HG02852 (cell line): ENCODE measurements at regions not wholly inside any gene's neighbourhood (a gene's known extent, or its start where the extent isn't known, plus 50 kb on each side); places are given as distances from the start of the nearest gene placed in this dataset.
"Not testable (repeated sequence)": the region's sequence is repeated elsewhere in the genome, so short reads cannot be mapped to it uniquely, and the experiment has no call there.

Experiments
- ATAC-seq: cut with Tn5 transposase; IDR thresholded peaks from one replicate; pipeline ENCODE4 v1.9.1; 2021; ENCODE audit warnings: mild to moderate bottlenecking, moderate library complexity; ENCODE audit not compliant: unreplicated experiment

- ATAC-seq: not testable (repeated sequence)
Observed at GRCh38 chr2:144901386-144901785, 381.5 kb upstream of the ZEB2 start.

- ATAC-seq: no peak
Observed at GRCh38 chr2:144896341-144896740, 376.4 kb upstream of the ZEB2 start.

GRCh38 chr2:144894612-144895599 is 375.0 kb upstream of the ZEB2 start:
- no peak for ATAC-seq

GRCh38 chr2:144893464-144893863 is 373.5 kb upstream of the ZEB2 start:
- ATAC-seq: no peak

- ATAC-seq: no peak
Observed at GRCh38 chr2:144890828-144891227, 370.9 kb upstream of the ZEB2 start.

GRCh38 chr2:144889348-144889747 is 369.4 kb upstream of the ZEB2 start:
- ATAC-seq: no peak

- no peak for ATAC-seq
Observed at GRCh38 chr2:144886862-144887261, 366.9 kb upstream of the ZEB2 start.

GRCh38 chr2:144877893-144878292 is 358.0 kb upstream of the ZEB2 start:
- no peak for ATAC-seq

- no peak for ATAC-seq
Observed at GRCh38 chr2:144876013-144876412, 356.1 kb upstream of the ZEB2 start.

- ATAC-seq: no peak
Observed at GRCh38 chr2:144875290-144875969, 355.5 kb upstream of the ZEB2 start.

- no peak for ATAC-seq
Observed at GRCh38 chr2:144865670-144866069, 345.8 kb upstream of the ZEB2 start.

GRCh38 chr2:144859716-144860115 is 339.8 kb upstream of the ZEB2 start:
- ATAC-seq: no peak

GRCh38 chr2:144858211-144858610 is 338.3 kb upstream of the ZEB2 start:
- no peak for ATAC-seq

GRCh38 chr2:144854596-144854995 is 334.7 kb upstream of the ZEB2 start:
- ATAC-seq: no peak

GRCh38 chr2:144849612-144850011 is 329.7 kb upstream of the ZEB2 start:
- no peak for ATAC-seq

GRCh38 chr2:144848423-144848822 is 328.5 kb upstream of the ZEB2 start:
- ATAC-seq: no peak

GRCh38 chr2:144847347-144848080 is 327.6 kb upstream of the ZEB2 start:
- ATAC-seq: no peak

- no peak for ATAC-seq
Observed at GRCh38 chr2:144836635-144837350, 316.9 kb upstream of the ZEB2 start.

- no peak for ATAC-seq
Observed at GRCh38 chr2:144835634-144836350, 315.9 kb upstream of the ZEB2 start.

GRCh38 chr2:144834998-144835633 is 315.2 kb upstream of the ZEB2 start:
- ATAC-seq: no peak
